ENCODE measurements at regions not wholly inside any gene's neighbourhood (a gene's known extent, or its start where the extent isn't known, plus 50 kb on each side); places are given as distances from the start of the nearest gene placed in this dataset.

GRCh38 chr3:69604735-69605450 is 134.4 kb upstream of the MITF start:
- no peak for TF ChIP-seq TAF1 (IDR thresholded peaks at IDR 0.05; ENCODE audit: borderline replicate concordance, insufficient read depth, low read length)
- no peak for TF ChIP-seq SIN3A (IDR thresholded peaks at IDR 0.05; ENCODE audit: borderline replicate concordance, insufficient read depth, low read length)
- no peak for TF ChIP-seq FOXP2 (optimal IDR thresholded peaks at IDR 0.05; ENCODE audit: borderline replicate concordance, extremely low read depth, extremely low read length, insufficient read depth)
- TF ChIP-seq REST (IDR thresholded peaks at IDR 0.05; ENCODE audit: insufficient read depth in 1 of 2, low read depth in 2 of 2, low read length in 2 of 2): no peak
- TF ChIP-seq POLR2AphosphoS5 (IDR thresholded peaks at IDR 0.05; ENCODE audit: low read depth, low read length): no peak

GRCh38 chr3:69602112-69602511 is 137.2 kb upstream of the MITF start:
- no peak for TF ChIP-seq REST (IDR thresholded peaks at IDR 0.05; ENCODE audit: insufficient read depth in 1 of 2, low read depth in 2 of 2, low read length in 2 of 2)

GRCh38 chr3:69594286-69594685 is 145.0 kb upstream of the MITF start:
- TF ChIP-seq TAF1 (IDR thresholded peaks at IDR 0.05; ENCODE audit: borderline replicate concordance, insufficient read depth, low read length) (no peak), FOXP2 (optimal IDR thresholded peaks at IDR 0.05; ENCODE audit: borderline replicate concordance, extremely low read depth, extremely low read length, insufficient read depth) (no peak), SIN3A (IDR thresholded peaks at IDR 0.05; ENCODE audit: borderline replicate concordance, insufficient read depth, low read length) (no peak), REST (IDR thresholded peaks at IDR 0.05; ENCODE audit: insufficient read depth in 1 of 2, low read depth in 2 of 2, low read length in 2 of 2) (no peak), POLR2AphosphoS5 (IDR thresholded peaks at IDR 0.05; ENCODE audit: low read depth, low read length) (no peak)

- TF ChIP-seq SIN3A (IDR thresholded peaks at IDR 0.05; ENCODE audit: borderline replicate concordance, insufficient read depth, low read length) (no peak), TAF1 (IDR thresholded peaks at IDR 0.05; ENCODE audit: borderline replicate concordance, insufficient read depth, low read length) (no peak), REST (IDR thresholded peaks at IDR 0.05; ENCODE audit: insufficient read depth in 1 of 2, low read depth in 2 of 2, low read length in 2 of 2) (no peak), POLR2AphosphoS5 (IDR thresholded peaks at IDR 0.05; ENCODE audit: low read depth, low read length) (no peak), FOXP2 (optimal IDR thresholded peaks at IDR 0.05; ENCODE audit: borderline replicate concordance, extremely low read depth, extremely low read length, insufficient read depth) (no peak)
These were observed 148.0 kb upstream of the MITF start for GRCh38 chr3:69591164-69591736.

GRCh38 chr3:69590111-69590510 is 149.2 kb upstream of the MITF start:
- no peak for TF ChIP-seq POLR2AphosphoS5 (IDR thresholded peaks at IDR 0.05; ENCODE audit: low read depth, low read length)
- TF ChIP-seq TAF1 (IDR thresholded peaks at IDR 0.05; ENCODE audit: borderline replicate concordance, insufficient read depth, low read length): no peak
- no peak for TF ChIP-seq REST (IDR thresholded peaks at IDR 0.05; ENCODE audit: insufficient read depth in 1 of 2, low read depth in 2 of 2, low read length in 2 of 2)
- TF ChIP-seq FOXP2 (optimal IDR thresholded peaks at IDR 0.05; ENCODE audit: borderline replicate concordance, extremely low read depth, extremely low read length, insufficient read depth): no peak
- TF ChIP-seq SIN3A (IDR thresholded peaks at IDR 0.05; ENCODE audit: borderline replicate concordance, insufficient read depth, low read length): no peak

All from PFSK-1 (cell line).